ENCODE measurements at regions not wholly inside any gene's neighbourhood (a gene's known extent, or its start where the extent isn't known, plus 50 kb on each side); places are given as distances from the start of the nearest gene placed in this dataset.
A peak's percentile ranks its signal among the peaks of the same experiment; 100 is the strongest.

DNA sequence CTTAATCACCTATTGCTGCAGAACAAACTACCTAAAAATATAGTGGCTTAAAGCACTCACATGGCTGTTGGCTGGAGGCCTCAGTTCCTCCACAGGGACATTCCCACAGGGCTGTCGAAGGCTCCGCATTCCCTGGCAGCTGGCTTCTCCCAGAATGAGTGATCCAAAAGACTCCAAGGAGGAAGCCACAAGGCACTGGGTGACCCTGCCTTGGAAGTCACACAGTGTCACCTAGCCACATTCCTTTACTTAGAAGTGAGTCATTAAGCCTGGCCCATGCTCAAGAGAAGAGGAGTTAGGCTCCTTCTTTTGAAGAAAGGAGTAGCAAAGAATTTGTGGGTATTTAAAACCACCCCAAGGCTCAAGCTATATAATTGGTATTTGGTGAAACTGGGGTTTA lies 63.9 kb upstream of the MAP1LC3B2 start:
- no peak for DNase-seq

DNA sequence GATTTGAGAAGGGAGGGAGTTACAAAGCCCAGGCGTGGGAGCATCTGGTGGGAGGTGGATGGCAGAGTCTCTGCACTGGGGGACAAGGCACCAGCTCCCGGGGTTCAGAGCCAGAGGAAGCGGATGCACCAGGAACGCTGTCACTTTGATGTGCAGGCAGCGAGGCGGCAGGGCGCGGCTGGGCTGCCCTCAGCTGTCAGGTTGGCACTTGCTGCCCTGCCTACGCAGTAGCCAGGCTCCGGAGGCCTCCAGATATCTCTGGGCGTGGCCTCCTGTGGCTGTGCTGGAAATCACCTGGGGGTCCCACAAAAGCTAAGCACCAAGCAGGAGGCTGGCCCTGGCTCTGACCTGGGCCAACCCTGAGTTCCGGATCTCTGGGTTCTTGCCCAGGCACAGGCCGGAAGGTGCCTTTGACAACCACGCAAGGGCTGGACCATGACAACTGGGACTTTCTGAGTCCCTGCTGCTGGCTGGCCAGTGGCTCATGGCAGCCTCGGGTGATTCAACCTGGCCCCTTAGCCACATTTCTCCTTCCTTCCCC lies 62.1 kb upstream of the MAP1LC3B2 start:
- DNase-seq = no peak

DNA sequence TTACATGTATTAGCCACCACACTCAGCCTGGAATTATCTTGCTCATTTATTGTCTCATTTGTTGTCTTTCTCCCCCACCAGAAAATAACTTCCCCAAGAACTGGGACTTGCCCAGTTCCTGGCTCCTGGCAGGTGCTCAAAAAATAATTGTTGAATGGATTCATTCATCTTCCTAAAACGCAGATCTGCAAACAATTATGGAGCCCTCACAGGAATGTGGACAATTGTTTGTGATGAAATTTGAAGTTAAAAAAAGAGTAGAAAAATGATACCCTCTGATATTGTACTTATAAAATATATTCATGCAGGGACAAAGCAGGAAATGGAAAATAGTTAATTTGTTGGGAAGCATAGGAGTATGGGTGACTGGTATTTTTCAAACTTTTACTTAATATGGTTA lies 60.7 kb upstream of the MAP1LC3B2 start:
- no peak for DNase-seq

DNA sequence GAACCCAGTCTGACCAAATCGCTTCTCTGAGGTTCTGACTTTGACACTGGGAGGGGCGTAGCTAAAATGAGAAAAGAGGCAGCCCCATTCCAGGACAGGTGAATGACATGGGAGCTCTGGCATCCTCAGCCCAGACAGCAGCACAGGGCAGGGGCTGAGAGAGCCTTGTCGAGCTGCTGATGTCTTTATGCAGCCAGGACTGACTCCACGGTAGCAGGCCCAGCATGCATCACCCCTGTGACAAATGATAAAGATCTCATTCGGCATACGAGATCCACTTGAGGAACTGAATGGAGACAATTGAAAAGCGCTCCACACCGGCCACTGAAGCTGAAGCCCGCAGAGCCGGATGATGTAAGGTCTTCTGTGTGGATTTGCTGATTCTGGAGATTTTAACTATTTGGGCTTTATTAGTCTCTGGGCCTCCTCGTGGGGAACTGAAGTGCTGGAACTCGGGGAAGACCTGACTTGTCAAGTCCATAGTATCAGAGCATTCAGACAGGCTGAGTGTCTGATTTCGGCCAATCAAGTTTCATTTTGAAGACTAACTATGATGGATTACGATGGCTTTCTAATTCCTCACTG lies 56.9 kb upstream of the MAP1LC3B2 start:
- DNase-seq = no peak

DNA sequence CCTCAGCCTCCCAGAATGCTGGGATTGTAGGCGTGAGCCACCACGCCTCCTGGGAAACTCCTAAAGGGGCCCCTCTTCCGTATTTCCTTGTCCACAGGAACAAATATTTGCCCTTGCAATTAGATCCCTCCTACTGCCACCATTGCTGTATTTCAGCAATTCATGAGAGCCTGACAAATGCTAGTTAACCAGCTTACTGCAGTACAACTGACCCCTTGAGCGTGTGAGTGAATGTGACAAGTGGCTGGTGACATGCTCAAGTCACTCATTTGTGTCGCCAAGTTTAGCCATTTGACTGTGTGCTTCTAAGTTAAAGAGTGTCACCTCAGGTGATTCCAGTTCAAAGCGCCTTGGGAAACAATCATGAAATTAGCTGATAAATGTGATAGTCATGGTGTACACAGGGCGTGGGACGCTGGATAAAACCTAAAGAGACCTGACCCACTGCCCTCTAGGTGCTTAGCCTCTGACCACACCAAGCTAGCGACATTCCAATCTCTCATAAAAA lies 56.1 kb upstream of the MAP1LC3B2 start:
- no peak for DNase-seq

DNA sequence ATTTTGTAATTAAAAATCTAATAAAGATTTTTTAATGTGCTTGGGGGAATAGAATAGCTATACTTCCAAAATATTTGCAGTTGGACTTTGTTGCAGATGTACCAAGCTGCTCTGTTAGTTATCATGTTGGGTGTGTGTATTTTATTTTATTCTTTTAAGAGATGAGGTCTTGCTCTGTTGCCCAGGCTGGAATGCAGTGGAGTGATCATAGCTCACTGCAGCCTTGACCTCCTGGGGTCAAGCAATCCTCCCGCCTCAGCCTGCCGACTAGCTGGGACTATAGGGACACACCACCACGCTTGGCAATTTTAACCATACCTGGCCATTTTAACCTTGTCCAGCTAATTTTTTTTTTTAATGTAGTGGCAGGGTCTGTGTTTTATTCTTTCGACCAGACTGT lies 54.7 kb upstream of the MAP1LC3B2 start:
- no peak for DNase-seq

DNA sequence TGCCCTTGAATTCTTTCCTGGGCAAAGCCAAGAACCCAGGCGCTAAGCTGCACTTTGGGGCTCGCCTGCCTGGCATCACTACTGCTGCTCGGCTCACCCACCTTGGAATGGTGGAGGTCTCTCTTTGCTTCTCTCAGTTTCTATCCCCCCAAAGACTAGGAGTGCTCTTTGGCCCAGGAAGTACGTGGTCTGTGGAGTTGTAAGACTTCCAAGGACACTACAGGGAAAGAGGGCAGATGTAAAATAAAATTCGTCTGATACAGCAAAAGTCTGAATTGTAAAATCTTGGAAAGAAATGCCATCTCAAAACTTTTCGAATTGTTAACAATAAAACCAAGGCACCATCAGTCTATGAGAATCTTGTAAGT lies 52.5 kb upstream of the MAP1LC3B2 start:
- DNase-seq = no peak

DNA sequence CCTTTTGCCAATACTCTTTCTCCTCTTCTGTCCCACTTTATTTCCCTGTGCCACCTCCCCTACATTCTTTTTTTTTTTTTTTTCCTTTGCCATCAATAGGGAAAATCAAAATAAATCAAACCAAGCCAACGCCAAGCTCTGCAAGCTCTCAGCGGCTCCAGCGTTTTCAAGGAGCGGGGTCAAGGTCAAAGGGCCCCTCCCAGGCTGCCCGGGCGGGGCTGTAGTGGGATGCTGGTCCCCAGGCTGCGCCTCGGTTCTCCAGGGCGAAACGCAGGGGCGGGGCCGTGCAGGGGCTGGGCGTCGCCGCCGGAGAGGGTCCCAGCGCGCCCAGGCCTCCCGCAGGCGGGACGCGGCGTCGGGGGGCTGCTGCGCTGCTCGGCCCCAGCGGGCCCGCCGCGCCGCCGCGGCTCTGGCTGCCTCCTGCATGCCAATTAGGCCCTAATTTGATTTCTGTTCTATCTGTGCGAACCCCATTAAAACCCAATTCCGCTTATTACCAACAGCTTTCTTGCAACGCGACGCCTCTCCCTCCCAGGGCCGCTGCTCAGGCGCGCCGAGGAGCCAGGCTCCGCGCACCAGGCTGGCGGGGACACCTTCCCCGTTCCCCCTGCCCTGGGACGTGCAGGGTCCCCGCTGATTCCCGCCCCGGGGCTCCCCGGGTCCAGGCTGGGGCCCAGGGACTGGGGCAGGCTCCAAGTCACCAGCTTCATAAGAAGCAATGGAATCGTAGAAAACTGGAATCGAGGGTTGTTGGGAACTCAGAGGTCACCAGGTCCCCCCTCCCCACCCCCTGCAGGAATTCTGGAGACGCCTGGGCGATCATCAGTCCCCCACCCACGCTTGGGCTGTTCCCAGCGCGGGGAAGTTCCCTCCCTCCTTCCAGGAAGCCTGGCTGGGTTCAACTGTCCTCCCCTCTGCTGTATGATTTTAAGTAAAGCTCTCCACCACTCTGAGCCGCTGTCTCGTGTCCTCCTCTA lies 50.7 kb upstream of the MAP1LC3B2 start:
- DNase-seq = peak; percentile 18

Measured in CD4-positive, alpha-beta T cell treated with Interferon gamma for 1 hour (primary cell).